ENCODE measurements at regions not wholly inside any gene's neighbourhood (a gene's known extent, or its start where the extent isn't known, plus 50 kb on each side); places are given as distances from the start of the nearest gene placed in this dataset.

DNA sequence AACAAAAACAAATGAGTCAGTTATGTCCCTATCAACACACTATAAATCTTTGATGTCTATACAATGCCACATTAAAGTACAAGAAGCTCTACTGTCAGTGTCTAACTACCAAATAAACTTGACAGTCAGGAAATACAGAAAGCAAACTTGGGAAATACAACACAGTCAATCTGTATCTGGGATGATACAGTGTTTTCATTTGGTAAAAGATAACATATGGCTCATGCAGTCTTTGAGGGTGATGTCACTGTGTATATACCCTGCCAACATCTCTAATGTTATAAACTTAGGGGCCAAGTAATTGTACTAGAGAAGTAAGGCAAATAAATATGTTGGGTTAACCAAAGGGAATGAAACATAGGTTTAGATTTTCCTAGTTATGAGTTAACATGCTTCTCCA, 552.5 kb upstream of the ADAMTS5 start:
- TF ChIP-seq, protein P1, sequence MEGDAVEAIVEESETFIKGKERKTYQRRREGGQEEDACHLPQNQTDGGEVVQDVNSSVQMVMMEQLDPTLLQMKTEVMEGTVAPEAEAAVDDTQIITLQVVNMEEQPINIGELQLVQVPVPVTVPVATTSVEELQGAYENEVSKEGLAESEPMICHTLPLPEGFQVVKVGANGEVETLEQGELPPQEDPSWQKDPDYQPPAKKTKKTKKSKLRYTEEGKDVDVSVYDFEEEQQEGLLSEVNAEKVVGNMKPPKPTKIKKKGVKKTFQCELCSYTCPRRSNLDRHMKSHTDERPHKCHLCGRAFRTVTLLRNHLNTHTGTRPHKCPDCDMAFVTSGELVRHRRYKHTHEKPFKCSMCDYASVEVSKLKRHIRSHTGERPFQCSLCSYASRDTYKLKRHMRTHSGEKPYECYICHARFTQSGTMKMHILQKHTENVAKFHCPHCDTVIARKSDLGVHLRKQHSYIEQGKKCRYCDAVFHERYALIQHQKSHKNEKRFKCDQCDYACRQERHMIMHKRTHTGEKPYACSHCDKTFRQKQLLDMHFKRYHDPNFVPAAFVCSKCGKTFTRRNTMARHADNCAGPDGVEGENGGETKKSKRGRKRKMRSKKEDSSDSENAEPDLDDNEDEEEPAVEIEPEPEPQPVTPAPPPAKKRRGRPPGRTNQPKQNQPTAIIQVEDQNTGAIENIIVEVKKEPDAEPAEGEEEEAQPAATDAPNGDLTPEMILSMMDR (conservative IDR thresholded peaks at IDR 0.05; ENCODE audit: low read depth in 2 of 2), result no peak
- TF ChIP-seq POLR2AphosphoS5 (IDR thresholded peaks at IDR 0.05; ENCODE audit: low read depth), result no peak
- no peak for TF ChIP-seq EZH2 (IDR thresholded peaks at IDR 0.05; ENCODE audit: low read depth, unreplicated experiment)

Data from GM23338 (cell line).